Omental fat pad (tissue), 3 donors: ENCODE measurements at regions not wholly inside any gene's neighbourhood (a gene's known extent, or its start where the extent isn't known, plus 50 kb on each side); places are given as distances from the start of the nearest gene placed in this dataset.

Experiments used
- ATAC-seq: fragments of 150-250 bp; one replicate; pipeline ENCODE4 v1.9.1; 2016; ENCODE audit warnings: mild to moderate bottlenecking, moderate library complexity; ENCODE audit not compliant: low FRiP score
- DNase-seq: peaks from one replicate; pipeline ENCODE4 v3.0.0-alpha.2; 2019; ENCODE audit warnings: low spot score
- TF ChIP-seq, protein P1 (sequence below), 3 donors: fragments of 450-650 bp; IDR thresholded peaks; one replicate each; pipeline ENCODE4 v1.5.1; 2016 to 2017; ENCODE audit warnings: antibody characterized with exemption in 3 of 3, mild to moderate bottlenecking in 3 of 3, moderate library complexity in 2 of 3

DNA sequence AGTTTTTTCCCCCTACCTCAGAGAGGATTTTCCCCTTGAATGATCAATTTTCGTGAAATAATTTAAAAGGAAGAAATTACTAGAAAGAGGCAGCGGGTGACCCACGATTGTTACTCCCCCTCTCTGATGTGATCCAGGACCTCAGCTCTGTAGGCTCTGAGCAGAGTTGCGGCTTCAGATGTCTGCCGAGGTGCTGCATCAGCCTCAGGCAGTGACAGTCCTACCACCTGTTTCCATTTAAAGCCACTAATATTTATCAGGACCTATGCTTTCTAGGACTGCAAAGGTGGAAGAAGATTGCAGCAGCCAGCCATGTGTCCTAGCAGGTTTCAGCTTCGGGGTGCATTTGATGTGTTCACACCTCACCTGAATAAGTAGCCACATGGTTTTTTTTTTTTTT lies 294.8 kb upstream of the C2CD4B start:
- no peak for ATAC-seq
- DNase-seq, result no peak
- TF ChIP-seq, protein P1, sequence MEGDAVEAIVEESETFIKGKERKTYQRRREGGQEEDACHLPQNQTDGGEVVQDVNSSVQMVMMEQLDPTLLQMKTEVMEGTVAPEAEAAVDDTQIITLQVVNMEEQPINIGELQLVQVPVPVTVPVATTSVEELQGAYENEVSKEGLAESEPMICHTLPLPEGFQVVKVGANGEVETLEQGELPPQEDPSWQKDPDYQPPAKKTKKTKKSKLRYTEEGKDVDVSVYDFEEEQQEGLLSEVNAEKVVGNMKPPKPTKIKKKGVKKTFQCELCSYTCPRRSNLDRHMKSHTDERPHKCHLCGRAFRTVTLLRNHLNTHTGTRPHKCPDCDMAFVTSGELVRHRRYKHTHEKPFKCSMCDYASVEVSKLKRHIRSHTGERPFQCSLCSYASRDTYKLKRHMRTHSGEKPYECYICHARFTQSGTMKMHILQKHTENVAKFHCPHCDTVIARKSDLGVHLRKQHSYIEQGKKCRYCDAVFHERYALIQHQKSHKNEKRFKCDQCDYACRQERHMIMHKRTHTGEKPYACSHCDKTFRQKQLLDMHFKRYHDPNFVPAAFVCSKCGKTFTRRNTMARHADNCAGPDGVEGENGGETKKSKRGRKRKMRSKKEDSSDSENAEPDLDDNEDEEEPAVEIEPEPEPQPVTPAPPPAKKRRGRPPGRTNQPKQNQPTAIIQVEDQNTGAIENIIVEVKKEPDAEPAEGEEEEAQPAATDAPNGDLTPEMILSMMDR (IDR thresholded peaks at IDR 0.05), result no peak

DNA sequence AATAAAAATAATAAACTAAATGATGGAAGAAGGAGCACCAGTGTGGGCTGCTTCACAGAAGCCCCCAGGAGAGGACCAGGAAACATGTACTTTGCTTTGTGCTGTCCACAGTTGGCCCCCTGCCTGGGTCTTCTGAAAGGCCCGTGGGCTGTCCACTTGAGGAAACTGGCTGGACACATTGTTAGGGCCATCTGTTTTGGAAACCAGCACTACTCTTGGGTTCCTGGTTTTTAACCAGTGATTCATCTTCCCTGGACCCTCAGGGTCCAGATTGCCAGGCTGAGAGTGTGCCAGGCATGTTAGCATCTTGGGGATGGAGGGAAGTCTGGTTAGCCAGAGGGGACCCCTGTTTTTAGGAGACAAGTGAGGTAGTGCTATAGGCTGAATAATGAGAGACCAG lies 297.2 kb upstream of the C2CD4B start:
- ATAC-seq (no peak), DNase-seq (no peak)
- TF ChIP-seq, protein P1 (IDR thresholded peaks at IDR 0.05), result no peak

DNA sequence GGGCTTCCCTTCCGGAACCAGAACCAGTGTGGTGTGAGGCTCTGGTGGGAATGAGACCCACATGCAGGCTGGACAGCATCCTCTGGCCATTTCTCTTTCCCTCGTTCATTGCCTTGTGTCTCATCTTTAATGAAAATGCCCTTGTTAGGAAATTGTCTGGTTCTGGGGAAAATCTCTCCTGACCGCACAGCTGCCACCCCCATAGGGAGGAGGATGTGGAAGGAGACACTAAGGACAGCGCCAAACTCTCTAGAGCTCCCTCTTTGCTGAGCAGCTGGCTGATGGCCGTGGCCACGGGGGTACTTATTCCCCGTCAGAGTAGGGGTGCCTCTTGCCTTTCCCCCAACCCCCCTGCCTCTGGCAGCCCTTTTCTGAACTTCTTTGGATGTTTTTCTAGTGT lies 297.6 kb upstream of the C2CD4B start:
- TF ChIP-seq, protein P1 (IDR thresholded peaks at IDR 0.05), result no peak
- DNase-seq, result no peak
- ATAC-seq, result peak; percentile 10

DNA sequence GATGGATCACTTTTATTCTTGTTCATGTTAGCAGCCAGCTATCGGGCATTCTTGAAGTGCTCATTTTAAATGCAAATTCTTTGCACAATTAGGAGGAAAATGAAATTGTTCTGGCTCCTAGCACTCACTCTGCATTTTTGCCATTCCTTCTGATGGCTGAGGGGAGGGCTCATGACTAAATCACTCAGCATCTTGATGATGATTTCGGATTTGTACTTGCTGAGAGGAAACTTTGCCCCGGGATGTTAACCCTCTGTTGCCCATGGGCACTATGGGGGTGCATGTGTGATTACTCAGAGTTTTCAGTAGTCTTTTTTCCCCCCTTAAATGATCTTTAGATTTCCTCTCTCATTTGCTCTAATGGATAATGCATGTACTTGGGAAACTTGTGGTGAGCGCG lies 299.6 kb upstream of the C2CD4B start:
- ATAC-seq (no peak), DNase-seq (no peak)
- TF ChIP-seq, protein P1 (IDR thresholded peaks at IDR 0.05), result no peak

DNA sequence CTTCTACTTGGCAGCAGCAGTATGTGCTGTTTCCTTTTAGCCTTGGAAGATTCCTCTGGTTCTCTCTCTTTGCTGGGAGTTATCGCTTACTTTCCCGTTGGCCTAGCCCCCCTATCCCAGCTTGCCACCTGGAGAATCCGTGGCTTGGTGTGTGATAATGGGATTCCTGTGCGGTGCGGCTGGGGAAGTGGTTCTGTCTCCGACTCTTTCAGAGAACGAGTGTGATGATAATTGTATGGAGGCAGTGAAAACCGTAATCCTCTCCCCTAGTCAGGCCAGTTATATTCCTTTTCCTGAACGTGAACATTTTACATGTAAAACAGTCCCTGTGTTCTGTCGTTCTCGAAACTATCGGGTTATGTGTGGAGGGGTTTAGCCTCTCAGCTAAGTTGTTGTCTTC lies 300.1 kb upstream of the C2CD4B start:
- ATAC-seq (no peak), DNase-seq (no peak)
- TF ChIP-seq, protein P1 (IDR thresholded peaks at IDR 0.05), result no peak

DNA sequence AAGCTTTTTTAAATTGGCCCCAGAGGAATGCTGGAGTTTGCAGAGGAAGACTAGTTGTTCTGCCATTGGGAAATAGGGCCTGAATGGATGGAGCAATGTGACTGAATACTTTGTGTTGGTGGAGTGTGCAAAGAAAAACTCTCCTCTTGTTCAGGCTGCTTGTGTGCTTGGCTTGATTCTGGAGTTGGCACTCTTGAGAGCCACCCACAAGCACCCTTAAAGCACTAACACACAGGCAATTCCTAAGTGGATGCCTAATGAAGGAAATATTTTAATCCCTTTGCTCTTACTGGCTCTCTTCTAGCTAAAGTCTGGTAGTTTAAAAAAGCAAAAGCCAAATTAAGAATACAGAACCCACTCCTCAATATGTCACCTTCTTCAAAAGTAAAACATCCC lies 304.4 kb upstream of the C2CD4B start:
- no peak for ATAC-seq

More for the DNA sequence above, 304.4 kb upstream of the C2CD4B start:
- no peak for DNase-seq
- TF ChIP-seq, protein P1 (IDR thresholded peaks at IDR 0.05), result no peak
